ENCODE measurements at regions not wholly inside any gene's neighbourhood (a gene's known extent, or its start where the extent isn't known, plus 50 kb on each side); places are given as distances from the start of the nearest gene placed in this dataset.
"Not testable (repeated sequence)": the region's sequence is repeated elsewhere in the genome, so short reads cannot be mapped to it uniquely, and the experiment has no call there.

DNA sequence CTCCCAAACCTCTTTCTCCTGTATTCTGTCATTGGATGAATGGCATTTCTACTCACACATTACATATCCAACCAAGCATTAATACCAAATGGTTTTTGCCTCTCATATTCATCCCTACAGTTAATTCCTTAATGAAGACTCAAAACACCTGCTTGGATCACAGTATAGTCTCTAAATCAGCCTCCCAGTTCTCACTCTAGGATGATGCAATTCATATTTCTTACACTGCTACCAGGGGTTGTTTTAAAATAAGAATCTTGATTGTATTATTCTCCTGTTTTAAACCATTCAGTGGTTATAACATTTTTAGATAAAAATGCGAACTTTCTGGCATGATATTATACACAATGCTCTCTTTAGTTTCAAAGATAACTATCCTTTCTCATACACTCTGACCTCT lies 281.4 kb upstream of the ZEB2 start:
- POLR2A ChIA-PET, result no interaction called here
- H3K4me1 Mint-ChIP-seq, result no peaks in the 10 kb centered on the region
- H3K27ac Mint-ChIP-seq, result no peak overlapping the region
- no peaks in the 10 kb centered on the region for H3K36me3 Mint-ChIP-seq
- ATAC-seq (ENCODE audit: low read depth) (no peak), DNase-seq (no peak)
- H3K4me3 Mint-ChIP-seq, result no peak overlapping the region
- H3K9me3 Mint-ChIP-seq, result peaks cover 1% of the 10 kb centered on the region
- peaks cover 5% of the 10 kb centered on the region for H3K27me3 Mint-ChIP-seq

DNA sequence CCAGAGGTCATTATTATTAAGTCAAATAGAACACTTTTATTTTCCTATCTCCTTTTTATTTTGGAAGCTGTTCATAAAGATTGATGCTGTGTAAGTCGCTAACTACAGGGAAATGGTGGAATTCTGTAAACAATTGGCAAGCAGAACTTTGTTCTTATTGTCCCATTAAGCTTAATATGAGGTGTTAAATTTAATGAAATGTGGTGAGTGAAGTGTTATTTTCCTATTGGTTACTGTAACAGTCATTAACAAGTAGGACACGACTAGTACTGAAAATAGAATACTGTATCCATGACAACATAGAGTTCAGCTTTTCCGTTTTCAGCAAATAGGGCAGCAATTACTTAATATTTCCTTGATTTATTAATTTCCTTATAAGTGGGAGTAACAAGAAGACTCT lies 279.1 kb upstream of the ZEB2 start:
- ATAC-seq (ENCODE audit: low read depth) (no peak), DNase-seq (no peak)
- no peaks in the 10 kb centered on the region for H3K36me3 Mint-ChIP-seq
- no peaks in the 10 kb centered on the region for H3K4me1 Mint-ChIP-seq
- peaks cover 5% of the 10 kb centered on the region for H3K27me3 Mint-ChIP-seq
- H3K9me3 Mint-ChIP-seq, result peaks cover 1% of the 10 kb centered on the region
- H3K27ac Mint-ChIP-seq, result no peak overlapping the region
- POLR2A ChIA-PET, result no interaction called here
- H3K4me3 Mint-ChIP-seq, result no peak overlapping the region

GRCh38 chr2:144798034-144798433 lies 278.1 kb upstream of the ZEB2 start:
- H3K27me3 Mint-ChIP-seq, result peaks cover 4% of the 10 kb centered on the region
- no peaks in the 10 kb centered on the region for H3K36me3 Mint-ChIP-seq
- ATAC-seq (ENCODE audit: low read depth), result no peak
- H3K4me1 Mint-ChIP-seq, result no peaks in the 10 kb centered on the region
- DNase-seq, result no peak
- H3K4me3 Mint-ChIP-seq, result no peak overlapping the region
- POLR2A ChIA-PET, result no interaction called here
- peaks cover 1% of the 10 kb centered on the region for H3K9me3 Mint-ChIP-seq
- H3K27ac Mint-ChIP-seq, result no peak overlapping the region

DNA sequence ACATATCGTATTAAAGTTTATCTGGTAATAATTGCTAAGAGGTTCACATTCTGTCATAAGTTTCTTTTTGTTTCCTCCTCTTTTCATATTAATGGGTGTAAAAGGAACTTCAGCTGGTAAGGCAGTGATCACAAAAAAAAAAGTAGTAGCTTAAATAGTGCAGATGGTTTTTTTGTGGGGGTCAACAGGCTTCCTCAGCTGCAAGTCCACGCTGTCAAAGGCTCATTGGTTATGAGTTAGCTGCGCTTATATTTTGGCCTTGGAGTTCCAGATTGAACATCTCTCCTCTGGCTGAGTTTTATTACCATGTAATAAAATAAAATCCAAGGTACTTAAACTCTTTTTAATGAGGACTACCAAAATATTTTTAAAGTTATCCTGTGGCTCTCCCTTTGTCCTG lies 277.0 kb upstream of the ZEB2 start:
- DNase-seq, result no peak
- H3K9me3 Mint-ChIP-seq, result peaks cover 1% of the 10 kb centered on the region
- no peak overlapping the region for H3K27ac Mint-ChIP-seq
- H3K4me1 Mint-ChIP-seq, result no peaks in the 10 kb centered on the region
- ATAC-seq (ENCODE audit: low read depth), result no peak
- no peak overlapping the region for H3K4me3 Mint-ChIP-seq
- POLR2A ChIA-PET, result no interaction called here
- no peaks in the 10 kb centered on the region for H3K27me3 Mint-ChIP-seq
- no peaks in the 10 kb centered on the region for H3K36me3 Mint-ChIP-seq

DNA sequence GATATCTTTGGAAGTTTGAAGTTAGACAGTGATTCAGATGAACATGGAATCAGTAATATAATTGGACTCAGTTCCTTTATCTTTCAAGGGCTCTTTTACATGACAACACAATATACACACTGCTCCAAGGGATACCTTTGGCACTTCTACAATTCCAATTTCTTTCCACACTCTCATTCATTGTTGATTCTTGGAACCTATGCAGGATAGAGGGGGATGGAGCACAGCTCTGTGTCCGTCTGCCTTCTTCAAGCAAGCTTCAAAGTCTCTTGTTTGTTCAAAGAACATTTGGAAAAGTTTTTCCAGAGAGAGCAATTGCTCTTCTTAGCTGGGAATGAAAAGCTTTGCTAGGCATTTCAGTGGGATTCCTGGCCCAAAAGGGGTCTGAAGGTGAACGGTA lies 276.2 kb upstream of the ZEB2 start:
- H3K36me3 Mint-ChIP-seq, result no peaks in the 10 kb centered on the region
- no peak overlapping the region for H3K27ac Mint-ChIP-seq
- H3K4me1 Mint-ChIP-seq, result no peaks in the 10 kb centered on the region
- POLR2A ChIA-PET, result no interaction called here
- no peak for DNase-seq
- no peak for ATAC-seq (ENCODE audit: low read depth)
- no peaks in the 10 kb centered on the region for H3K27me3 Mint-ChIP-seq
- no peak overlapping the region for H3K4me3 Mint-ChIP-seq
- no peaks in the 10 kb centered on the region for H3K9me3 Mint-ChIP-seq

DNA sequence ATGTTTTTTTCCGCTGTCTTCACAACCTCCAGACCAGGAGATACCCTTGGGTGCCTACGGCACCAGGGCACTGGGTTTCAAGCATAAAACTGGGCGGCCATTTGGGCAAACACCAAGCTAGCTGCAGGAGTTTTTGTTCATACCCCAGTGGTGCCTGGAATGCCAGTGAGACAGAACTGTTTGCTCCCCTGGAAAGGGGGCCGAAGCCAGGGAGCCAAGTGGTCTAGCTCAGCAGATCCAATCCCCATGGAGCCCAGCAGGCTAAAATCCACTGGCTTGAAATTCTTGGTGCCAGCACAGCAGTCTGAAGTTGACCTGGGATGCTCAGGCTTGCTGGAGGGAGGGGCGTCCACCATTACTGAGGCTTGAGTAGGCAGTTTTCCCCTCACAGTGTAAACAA lies 265.3 kb upstream of the ZEB2 start:
- ATAC-seq (ENCODE audit: low read depth), result no peak
- POLR2A ChIA-PET, result no interaction called here
- Mint-ChIP-seq H3K36me3 (no peaks in the 10 kb centered on the region), H3K27ac (no peak overlapping the region), H3K9me3 (no peaks in the 10 kb centered on the region), H3K4me1 (no peaks in the 10 kb centered on the region), H3K4me3 (no peak overlapping the region), H3K27me3 (no peaks in the 10 kb centered on the region)
- no peak for DNase-seq

DNA sequence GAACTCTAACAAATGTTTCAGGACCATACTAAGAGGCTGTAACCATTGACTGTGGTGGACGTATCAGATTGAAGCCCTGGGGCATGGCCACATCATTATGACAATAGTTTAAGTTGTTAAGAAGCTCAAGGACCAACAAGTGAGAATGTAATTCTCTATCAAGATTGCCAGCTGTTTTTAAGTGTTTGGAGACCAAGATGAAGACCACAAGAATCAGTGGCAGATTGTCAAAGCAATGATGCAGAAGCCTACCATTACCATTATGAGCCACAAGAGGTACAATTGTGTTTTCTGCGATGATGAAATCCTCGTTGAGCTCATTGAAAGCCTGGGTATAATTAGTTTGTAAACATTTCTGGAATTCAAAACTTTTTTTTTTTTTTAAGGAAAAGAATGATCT lies 261.1 kb upstream of the ZEB2 start:
- no peaks in the 10 kb centered on the region for H3K9me3 Mint-ChIP-seq
- no peaks in the 10 kb centered on the region for H3K4me1 Mint-ChIP-seq
- ATAC-seq (ENCODE audit: low read depth) (no peak), DNase-seq (no peak)
- H3K27me3 Mint-ChIP-seq, result no peaks in the 10 kb centered on the region
- POLR2A ChIA-PET, result no interaction called here
- no peak overlapping the region for H3K4me3 Mint-ChIP-seq
- no peak overlapping the region for H3K27ac Mint-ChIP-seq
- H3K36me3 Mint-ChIP-seq, result no peaks in the 10 kb centered on the region

- H3K4me1 Mint-ChIP-seq, result no peaks in the 10 kb centered on the region
- POLR2A ChIA-PET, result no interaction called here
- H3K27me3 Mint-ChIP-seq, result no peaks in the 10 kb centered on the region
- H3K36me3 Mint-ChIP-seq, result no peaks in the 10 kb centered on the region
- ATAC-seq (ENCODE audit: low read depth) (no peak), DNase-seq (no peak)
- no peaks in the 10 kb centered on the region for H3K9me3 Mint-ChIP-seq
- H3K27ac Mint-ChIP-seq, result no peak overlapping the region
- H3K4me3 Mint-ChIP-seq, result no peak overlapping the region
Observed at GRCh38 chr2:144776766-144777165, 256.8 kb upstream of the ZEB2 start.

- POLR2A ChIA-PET, result no interaction called here
- DNase-seq, result no peak
- no peaks in the 10 kb centered on the region for H3K36me3 Mint-ChIP-seq
- no peak overlapping the region for H3K4me3 Mint-ChIP-seq
- ATAC-seq (ENCODE audit: low read depth), result no peak
- H3K27me3 Mint-ChIP-seq, result no peaks in the 10 kb centered on the region
- no peaks in the 10 kb centered on the region for H3K9me3 Mint-ChIP-seq
- H3K4me1 Mint-ChIP-seq, result no peaks in the 10 kb centered on the region
- H3K27ac Mint-ChIP-seq, result no peak overlapping the region
Observed at GRCh38 chr2:144774809-144775208, 254.9 kb upstream of the ZEB2 start.

DNA sequence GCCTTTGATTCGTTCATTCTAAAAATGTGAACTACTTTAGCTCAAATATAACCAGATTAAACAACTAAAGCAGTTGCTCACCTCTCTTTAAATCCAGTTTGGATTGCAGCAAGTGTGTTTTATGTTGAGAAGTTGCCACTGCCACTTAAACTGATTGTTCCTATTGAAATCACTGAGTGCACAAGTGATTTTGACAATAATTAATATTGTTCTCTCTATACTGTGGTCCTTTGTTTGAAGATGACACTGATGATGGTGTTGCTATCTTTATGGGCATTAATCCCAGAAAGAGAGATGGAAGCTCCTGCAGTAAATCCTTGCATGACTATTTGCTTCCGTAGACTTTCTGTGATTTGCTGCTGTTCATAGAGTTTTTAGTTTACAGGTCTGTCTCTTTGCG lies 251.4 kb upstream of the ZEB2 start:
- no peak overlapping the region for H3K27ac Mint-ChIP-seq
- no peak for DNase-seq
- H3K36me3 Mint-ChIP-seq, result no peaks in the 10 kb centered on the region
- H3K4me3 Mint-ChIP-seq, result no peak overlapping the region
- POLR2A ChIA-PET, result no interaction called here
- no peak for ATAC-seq (ENCODE audit: low read depth)
- H3K27me3 Mint-ChIP-seq, result no peaks in the 10 kb centered on the region
- no peaks in the 10 kb centered on the region for H3K9me3 Mint-ChIP-seq
- no peaks in the 10 kb centered on the region for H3K4me1 Mint-ChIP-seq

GRCh38 chr2:144770616-144771230 lies 250.8 kb upstream of the ZEB2 start:
- H3K9me3 Mint-ChIP-seq, result no peaks in the 10 kb centered on the region
- ATAC-seq (ENCODE audit: low read depth) (no peak), DNase-seq (no peak)
- no peaks in the 10 kb centered on the region for H3K36me3 Mint-ChIP-seq
- no peaks in the 10 kb centered on the region for H3K27me3 Mint-ChIP-seq
- H3K27ac Mint-ChIP-seq, result no peak overlapping the region
- H3K4me3 Mint-ChIP-seq, result no peak overlapping the region
- no peaks in the 10 kb centered on the region for H3K4me1 Mint-ChIP-seq
- POLR2A ChIA-PET, result no interaction called here

DNA sequence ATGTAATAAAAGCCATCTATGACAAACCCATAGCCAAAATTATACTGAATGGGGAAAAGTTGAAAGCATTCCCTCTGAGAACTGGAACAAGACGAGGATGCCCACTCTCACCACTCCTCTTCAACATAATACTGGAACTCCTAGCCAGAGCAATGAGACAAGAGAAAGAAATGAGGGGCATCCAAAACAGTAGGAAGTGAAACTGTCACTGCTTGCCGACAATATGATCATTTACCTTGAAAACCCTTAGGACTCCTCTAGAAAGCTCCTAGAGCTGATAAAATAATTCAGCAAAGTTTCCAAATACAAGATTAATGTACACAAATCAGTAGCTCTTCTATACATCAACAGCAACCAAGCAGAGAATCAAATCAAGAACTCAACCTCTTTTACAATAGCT lies 241.0 kb upstream of the ZEB2 start:
- H3K4me1 Mint-ChIP-seq; POLR2A ChIA-PET; H3K9me3 Mint-ChIP-seq; ATAC-seq (ENCODE audit: low read depth); H3K36me3 Mint-ChIP-seq; H3K4me3 Mint-ChIP-seq; DNase-seq; H3K27ac Mint-ChIP-seq: not testable (repeated sequence)
- H3K27me3 Mint-ChIP-seq, result peaks cover 11% of the 10 kb centered on the region

GRCh38 chr2:144759746-144760145 lies 239.8 kb upstream of the ZEB2 start:
- H3K9me3 Mint-ChIP-seq, result no peaks in the 10 kb centered on the region
- ATAC-seq (ENCODE audit: low read depth) (no peak), DNase-seq (no peak)
- no peak overlapping the region for H3K4me3 Mint-ChIP-seq
- H3K27me3 Mint-ChIP-seq, result peaks cover 8% of the 10 kb centered on the region
- no peaks in the 10 kb centered on the region for H3K36me3 Mint-ChIP-seq
- POLR2A ChIA-PET, result no interaction called here
- H3K27ac Mint-ChIP-seq, result no peak overlapping the region
- no peaks in the 10 kb centered on the region for H3K4me1 Mint-ChIP-seq

DNA sequence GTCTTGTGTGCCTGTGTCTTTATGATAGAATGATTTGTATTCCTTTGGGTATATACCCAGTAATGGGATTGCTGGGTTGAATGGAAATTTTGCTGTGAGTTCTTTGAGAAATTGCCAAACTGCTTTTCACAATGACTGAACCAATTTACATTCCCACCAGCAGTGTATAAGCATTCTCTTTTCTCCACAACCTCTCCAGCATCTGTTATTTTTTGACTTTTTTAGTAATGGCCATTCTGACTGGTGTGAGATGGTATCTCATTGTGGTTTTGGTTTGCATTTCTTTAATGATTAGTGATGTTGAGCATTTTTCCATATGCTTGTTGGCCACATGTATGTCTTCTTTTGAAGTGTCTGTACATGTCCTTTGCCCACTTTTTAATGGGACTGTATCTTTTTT lies 238.3 kb upstream of the ZEB2 start:
- H3K4me1 Mint-ChIP-seq; H3K9me3 Mint-ChIP-seq; H3K36me3 Mint-ChIP-seq; POLR2A ChIA-PET; H3K27ac Mint-ChIP-seq; H3K27me3 Mint-ChIP-seq; ATAC-seq (ENCODE audit: low read depth); DNase-seq; H3K4me3 Mint-ChIP-seq: not testable (repeated sequence)

DNA sequence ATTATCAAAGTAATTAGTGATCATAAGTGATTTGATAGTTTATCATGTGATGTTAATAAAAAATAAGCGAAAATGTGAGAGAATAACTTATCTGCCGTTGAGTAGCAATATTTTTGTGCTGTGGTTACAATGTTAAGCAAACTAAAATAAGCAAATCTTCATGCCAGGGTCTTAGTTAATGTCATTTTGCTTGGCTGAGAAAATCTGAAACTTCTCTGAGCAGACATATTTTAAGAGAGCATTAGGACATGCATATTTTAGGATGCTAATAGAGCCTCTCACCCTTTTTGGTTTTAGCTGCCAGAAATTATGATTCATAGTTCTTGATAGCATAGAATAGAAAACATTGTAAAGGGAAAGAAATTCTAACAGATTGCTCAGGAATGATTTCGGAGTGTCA lies 233.5 kb upstream of the ZEB2 start:
- Mint-ChIP-seq H3K4me3 (no peak overlapping the region), H3K27ac (no peak overlapping the region), H3K36me3 (no peaks in the 10 kb centered on the region), H3K4me1 (no peaks in the 10 kb centered on the region), H3K27me3 (no peaks in the 10 kb centered on the region), H3K9me3 (peaks cover 1% of the 10 kb centered on the region)
- POLR2A ChIA-PET, result no interaction called here
- ATAC-seq (ENCODE audit: low read depth) (no peak), DNase-seq (no peak)

All from activated naive CD8-positive, alpha-beta T cell treated with anti-CD3 and anti-CD28 coated beads, Interleukin-2, amount 10 ng/mL, durations not matched to agents 7 days and 5 days (primary cell).